T47D (cell line): ENCODE measurements at regions not wholly inside any gene's neighbourhood (a gene's known extent, or its start where the extent isn't known, plus 50 kb on each side); places are given as distances from the start of the nearest gene placed in this dataset.
A peak's percentile ranks its signal among the peaks of the same experiment; 100 is the strongest.
"Not testable (repeated sequence)": the region's sequence is repeated elsewhere in the genome, so short reads cannot be mapped to it uniquely, and the experiment has no call there.

Experiments used
- DNase-seq, 2 experiments: peaks; one replicate each; pipeline versions ENCODE4 v3.0.0 to v3.0.0-alpha.2; 2011 to 2012; ENCODE audit warnings: low read depth in 1 of 2, low spot score in 1 of 2
- JUND ChIP-seq: IDR thresholded peaks from 2 replicates; pipeline ENCODE4 v1.6.1; 2012; ENCODE audit warnings: low read depth
- in situ Hi-C: cut with HindIII; loops from 2 replicates; pipeline ENCODE4 v1.10.0; 2016; ENCODE audit warnings: low sequenced_read_pairs, low pct_unique_long_range_greater_than_20kb

DNA sequence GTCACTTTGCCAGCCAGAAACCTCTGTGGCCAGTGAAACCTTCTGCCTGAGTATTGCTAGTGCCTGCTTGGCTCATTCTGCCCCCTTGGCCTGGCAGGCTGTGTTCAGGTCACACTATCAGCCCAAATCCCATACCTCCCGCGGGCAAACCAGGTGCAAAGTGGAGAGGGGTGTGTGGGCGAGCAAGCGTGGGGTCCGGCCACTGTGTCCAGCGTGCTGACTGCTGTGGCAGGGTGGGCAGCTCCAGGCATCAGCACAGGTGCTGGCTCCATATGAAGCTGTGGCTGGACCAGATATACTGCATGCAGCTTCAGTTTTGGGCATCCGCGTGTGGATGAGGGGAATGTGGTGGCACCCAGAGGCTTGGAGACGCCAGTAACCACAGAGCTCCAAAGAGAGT, 576.5 kb upstream of the EDIL3 start:
- in situ Hi-C loops: no loop called here
- no peak for TF ChIP-seq JUND
- no peak for DNase-seq

DNA sequence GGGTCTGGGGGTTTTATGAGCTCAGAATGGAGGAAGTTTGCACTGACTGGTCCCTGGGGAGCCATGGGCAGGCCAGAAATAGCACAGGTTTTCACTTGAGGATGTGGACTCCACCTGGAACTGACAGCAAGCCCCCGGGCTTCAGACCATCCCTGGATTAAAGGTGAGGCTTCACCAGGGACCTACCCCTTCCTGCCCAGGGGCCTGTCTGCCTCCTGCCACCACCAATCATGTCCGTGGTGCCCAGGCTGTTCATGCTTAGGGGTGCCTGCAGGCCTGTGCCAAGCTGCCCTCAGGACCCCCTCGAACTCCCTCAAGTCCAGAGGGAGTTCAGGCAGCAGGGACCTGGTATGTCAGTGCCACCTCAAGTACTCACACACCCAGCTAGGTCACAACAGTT, 577.2 kb upstream of the EDIL3 start:
- in situ Hi-C loops: no loop called here
- TF ChIP-seq JUND: no peak
- no peak for DNase-seq

DNA sequence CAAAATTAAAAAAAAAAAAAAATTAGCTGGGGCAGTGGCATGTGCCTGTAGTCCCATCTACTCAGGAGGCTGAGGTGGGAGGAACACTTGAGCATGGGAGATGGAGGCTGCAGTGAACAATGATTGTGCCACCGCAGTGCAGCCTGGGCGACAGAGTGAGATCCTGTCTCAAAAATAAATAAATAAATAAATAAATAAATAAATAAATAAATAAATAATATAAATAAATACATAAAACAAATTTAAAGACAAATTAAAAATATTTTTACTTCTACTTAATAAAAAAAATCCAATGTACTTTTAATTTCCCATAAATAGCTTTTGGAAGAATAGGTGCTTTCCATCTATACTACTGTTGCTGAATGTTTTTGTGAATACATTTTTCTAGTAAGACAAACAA, 598.4 kb upstream of the EDIL3 start:
- no peak for DNase-seq
- in situ Hi-C loops: no loop called here
- no peak for TF ChIP-seq JUND

DNA sequence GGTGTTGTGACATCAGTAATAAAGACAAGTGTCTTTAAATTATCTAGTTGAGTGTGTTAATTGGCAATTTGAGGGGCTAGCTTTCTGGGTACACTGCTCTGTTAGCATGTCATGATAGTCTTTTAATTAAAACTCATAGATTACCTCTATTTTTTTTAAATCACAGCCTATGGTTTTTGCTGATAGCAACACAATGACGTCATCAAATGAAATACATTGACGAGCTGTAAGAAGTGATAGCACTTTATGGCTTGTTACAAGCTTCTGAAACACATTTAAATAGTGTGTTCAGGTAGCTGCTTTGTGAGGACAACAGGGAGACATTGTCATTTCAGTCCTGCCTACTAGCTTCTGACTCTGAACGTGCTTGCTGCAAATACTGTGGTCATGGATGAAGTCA, 600.5 kb upstream of the EDIL3 start:
- no peak for TF ChIP-seq JUND
- no peak for DNase-seq
- in situ Hi-C loops: no loop called here

DNA sequence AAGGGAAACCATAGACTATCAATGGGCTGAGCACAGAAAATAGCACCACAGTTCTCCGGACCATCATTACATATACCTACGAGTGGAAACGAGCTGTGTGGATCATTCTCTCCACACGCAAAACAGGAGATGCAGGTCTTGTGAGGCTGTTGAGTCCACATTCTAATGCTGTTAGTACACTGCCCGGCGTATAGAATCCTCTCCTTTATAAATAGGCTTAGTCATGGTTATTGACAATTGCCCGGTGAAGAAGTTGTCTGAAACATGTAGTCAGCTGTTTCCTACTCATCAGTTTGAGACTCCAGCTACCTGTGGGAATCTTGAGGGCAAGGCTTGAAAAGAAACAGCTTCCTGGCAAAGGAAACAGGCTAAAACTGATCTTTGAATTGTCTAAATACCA, 602.0 kb upstream of the EDIL3 start:
- peak in 1 of 2 experiments; percentile 25 for DNase-seq
- TF ChIP-seq JUND: no peak
- in situ Hi-C loops: no loop called here

DNA sequence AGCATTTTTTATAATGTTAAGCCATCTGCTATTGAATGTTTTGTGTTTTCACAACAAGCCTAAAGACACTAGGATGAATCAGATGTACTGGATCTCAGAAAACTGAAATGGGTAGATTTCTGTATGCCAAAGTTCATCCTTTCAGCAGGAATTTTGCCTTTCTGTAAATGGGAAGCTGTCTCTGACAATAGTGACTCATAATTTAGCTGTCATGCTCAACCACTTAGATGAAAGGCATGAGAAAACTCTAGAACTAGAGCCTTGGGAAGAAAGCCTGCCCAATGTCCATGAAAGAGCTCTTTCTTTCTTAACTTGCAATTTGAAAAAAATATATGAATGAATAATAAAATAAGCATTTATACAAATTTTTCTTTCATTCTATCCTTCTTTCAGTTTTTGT, 616.0 kb upstream of the EDIL3 start:
- no peak for DNase-seq
- in situ Hi-C loops: no loop called here

DNA sequence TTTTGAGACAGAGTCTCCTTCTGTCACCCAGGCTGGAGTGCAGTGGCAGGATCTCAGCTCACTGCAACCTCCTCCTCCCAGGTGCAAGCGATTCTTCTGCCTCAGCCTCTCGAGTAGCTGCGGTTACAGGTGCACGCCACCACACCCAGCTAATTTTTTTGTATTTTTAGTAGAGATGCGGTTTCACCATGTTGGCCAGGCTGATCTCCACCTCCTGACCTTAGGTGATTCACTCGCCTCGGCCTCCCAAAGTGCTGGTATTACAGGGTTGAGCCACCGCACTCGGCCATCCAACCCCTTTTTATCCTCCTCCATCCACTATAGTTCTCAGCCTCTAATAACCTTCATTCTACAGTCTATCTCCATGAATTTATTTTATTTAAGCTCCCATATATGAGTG, 617.3 kb upstream of the EDIL3 start:
- in situ Hi-C loops, DNase-seq: not testable (repeated sequence)

More for the DNA sequence above, 616.0 kb upstream of the EDIL3 start:
- no peak for TF ChIP-seq JUND

DNA sequence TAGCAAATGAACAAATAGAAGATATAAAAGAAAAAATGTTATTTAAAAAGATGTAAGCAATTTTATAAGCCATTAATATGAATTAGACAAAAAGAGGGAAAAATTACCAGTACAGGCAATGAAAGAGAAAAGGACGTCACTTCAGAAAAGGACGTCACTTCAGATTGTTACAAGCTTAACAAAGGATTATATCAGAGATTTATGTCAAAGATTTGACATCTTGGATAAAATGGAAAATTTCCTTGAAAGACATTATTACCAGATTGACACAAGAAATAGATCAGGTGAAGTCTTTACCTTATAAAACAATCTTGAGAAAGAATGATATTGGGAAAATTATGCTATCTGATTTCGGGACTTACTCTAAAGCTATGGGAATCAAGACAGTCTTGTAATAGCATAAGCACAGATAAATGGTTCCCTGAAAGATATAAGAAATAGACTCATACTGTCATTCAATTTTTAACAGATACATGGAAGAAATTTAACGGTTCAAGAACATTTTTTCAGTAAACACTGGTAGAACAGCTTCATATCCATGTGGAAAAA, 625.4 kb upstream of the EDIL3 start:
- no peak for TF ChIP-seq JUND
- DNase-seq: no peak
- in situ Hi-C loops: no loop called here

DNA sequence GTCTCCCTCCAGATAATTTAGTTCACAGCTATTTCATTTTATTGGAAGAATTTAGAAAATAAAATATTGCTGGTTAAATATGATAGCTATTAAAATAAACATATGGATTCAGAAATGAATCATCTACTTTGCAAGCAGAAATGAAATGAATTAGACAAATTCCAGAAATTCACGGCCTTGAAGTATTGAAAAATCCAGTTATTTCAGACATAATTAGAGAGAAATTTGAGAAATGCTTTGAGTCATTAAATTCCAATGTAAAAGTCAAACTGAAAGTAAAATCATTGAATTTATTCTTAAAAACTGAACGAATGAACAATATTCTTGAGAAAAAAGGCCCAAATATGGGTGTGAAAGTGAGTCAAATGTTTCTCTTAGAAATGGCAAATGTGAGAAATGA, 632.6 kb upstream of the EDIL3 start:
- in situ Hi-C loops: no loop called here
- DNase-seq: no peak
- no peak for TF ChIP-seq JUND

DNA sequence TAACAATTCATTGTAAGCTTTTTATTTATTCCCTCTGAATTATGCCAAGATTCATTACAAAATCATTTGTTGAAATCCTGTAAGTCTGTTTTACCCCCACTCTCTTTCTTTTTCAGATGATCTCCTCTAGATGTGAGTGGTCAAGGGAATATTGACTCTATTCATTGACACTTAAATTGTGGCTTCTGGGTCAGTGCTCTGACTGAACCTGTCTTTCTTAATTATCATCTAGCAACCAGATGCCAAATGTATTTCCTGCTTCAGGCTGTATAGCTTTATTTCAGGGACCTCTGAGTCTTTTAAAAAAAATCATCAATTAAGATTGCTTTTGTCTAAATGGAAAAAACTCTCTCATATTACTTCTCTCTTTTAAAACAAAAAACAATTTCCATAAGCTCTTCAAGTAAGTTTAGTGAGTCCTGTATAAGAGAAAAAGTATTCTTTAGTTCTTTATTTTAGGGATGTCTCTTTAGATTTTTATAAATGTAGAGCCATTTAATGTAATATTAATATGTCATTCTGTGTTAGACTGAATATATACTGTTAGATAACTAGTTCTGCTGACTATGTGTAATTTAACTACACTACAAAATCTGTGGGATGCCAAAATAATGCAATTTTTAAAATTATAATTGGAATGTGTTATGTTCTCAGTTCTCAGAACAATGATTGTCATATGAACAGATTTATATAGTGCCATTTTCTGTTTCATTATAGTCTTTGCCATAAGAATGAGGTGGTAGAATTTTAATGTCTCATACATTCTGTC, 645.8 kb upstream of the EDIL3 start:
- TF ChIP-seq JUND: no peak
- DNase-seq: no peak
- in situ Hi-C loops: no loop called here

DNA sequence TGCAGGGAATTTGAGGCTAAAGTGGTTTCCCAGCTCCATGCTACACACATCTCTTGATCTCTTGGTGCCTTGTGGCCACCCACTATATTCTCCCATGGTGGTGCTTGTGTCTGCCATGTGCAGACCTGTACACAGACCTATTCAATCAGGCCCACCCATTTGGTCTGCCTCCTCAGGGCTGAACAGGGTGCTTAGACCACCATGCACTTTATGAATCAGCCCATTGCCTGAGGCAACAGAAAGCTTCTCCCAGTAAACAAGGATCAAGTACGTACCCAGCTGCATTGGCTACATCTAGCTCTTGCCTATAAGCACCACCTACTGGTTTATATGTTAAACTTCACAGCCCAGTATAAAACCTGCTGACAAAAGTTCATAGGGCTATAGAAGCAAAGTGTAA, 664.3 kb upstream of the EDIL3 start:
- TF ChIP-seq JUND: no peak
- peak in 1 of 2 experiments; percentile 67 for DNase-seq
- in situ Hi-C loops: no loop called here

DNA sequence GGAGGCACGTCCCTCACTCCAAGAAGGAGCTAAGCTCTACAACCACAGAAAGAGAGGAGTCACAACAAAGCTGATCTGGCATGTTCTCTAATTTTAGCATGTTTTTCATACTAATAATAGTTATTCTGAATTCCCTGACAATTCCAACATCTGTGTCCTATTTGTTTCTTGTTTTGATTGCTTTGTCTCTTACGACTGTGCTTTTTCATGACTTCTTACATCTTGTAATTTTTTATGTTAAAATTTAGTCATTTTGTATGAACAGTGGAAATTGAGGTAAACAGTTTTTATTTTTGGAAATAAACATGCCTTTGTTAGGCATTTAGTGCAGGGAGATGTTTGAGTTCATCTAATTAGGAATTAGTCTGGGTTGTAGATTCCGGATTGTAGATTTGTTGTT, 668.1 kb upstream of the EDIL3 start:
- no peak for TF ChIP-seq JUND
- no peak for DNase-seq
- in situ Hi-C loops: no loop called here

DNA sequence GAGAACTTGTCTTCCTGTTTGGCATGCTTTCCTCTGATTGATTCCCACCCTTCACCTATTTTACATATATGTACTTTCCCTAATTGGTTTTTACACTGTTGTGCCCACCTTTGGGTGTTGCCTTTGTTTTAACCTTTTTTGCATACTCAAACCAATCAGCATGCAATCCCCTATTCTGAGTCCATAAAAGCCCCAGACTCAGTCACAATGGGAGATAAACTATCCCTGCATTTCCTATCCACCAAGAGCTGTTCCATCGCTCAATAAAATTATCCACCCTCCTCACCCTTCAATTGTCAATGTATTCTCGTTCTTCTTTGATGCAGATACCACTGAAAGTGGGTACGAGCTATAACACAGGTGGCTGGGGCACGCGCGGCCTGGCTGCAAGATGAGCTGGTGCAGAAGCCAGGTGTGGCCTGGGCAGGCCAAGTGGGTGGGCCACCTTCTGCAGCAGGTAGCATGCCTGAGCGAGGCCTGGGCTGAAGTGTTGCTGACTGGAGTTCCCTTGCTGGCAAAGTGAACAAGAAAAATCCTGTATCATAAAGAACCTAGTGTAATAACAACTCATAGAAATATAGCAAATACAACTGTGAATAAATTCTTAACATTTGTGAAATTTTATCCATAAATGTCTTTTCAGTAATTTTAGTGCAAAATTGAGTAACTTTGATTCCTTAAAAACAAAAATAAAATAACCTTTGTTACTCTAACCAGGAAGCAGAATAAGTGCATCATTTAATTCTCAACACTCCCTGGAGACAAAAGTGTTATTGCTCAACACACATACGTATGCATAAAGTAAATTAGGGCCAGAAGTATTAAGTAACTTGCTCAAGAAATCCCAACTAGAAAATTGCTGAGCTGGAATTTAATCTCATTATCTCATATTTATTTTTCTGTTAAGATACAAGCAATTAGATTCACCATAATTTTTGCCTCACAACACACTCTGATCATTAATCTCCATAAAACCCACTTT, 685.3 kb upstream of the EDIL3 start:
- in situ Hi-C loops: no loop called here

More for the DNA sequence above, 685.3 kb upstream of the EDIL3 start:
- no peak for DNase-seq
- TF ChIP-seq JUND: no peak
